IMR-90 (cell line): ENCODE measurements at regions not wholly inside any gene's neighbourhood (a gene's known extent, or its start where the extent isn't known, plus 50 kb on each side); places are given as distances from the start of the nearest gene placed in this dataset.

Source experiments
- CEBPB ChIP-seq: IDR thresholded peaks from 2 replicates; pipeline ENCODE4 v1.6.1; 2012; ENCODE audit warnings: low read depth, low read length, improper control_type of control experiment
- CTCF ChIP-seq: conservative IDR thresholded peaks from 2 replicates; pipeline ENCODE4 v1.5.1; 2012; ENCODE audit warnings: mild to moderate bottlenecking, low read depth, low read length, improper control_type of control experiment
- FOS ChIP-seq: fragments of 150-350 bp; IDR thresholded peaks from 2 replicates; pipeline ENCODE4 v1.6.1; 2016; ENCODE audit warnings: low read depth, low read length
- POLR2A ChIP-seq: IDR thresholded peaks from 2 replicates; pipeline ENCODE4 v1.6.1; 2012; ENCODE audit warnings: mild to moderate bottlenecking, low read depth, low read length
- USF2 ChIP-seq: fragments of 150-350 bp; IDR thresholded peaks from 2 replicates; pipeline ENCODE4 v1.6.1; 2017; ENCODE audit warnings: mild to moderate bottlenecking, antibody characterized with exemption, low read length, low read depth

- no peak for TF ChIP-seq CEBPB
- no peak for TF ChIP-seq POLR2A
- TF ChIP-seq CTCF, result no peak
- no peak for TF ChIP-seq FOS
- TF ChIP-seq USF2, result no peak
These were observed 161.8 kb upstream of the CLINT1 start for GRCh38 chr5:158020555-158021418.
